Lung microvascular endothelial cell (primary cell): ENCODE measurements at regions not wholly inside any gene's neighbourhood (a gene's known extent, or its start where the extent isn't known, plus 50 kb on each side); places are given as distances from the start of the nearest gene placed in this dataset.
A peak's percentile ranks its signal among the peaks of the same experiment; 100 is the strongest.

Source experiments
- DNase-seq, 2 donors: peaks; one replicate each; pipeline versions ENCODE4 v3.0.0 to v3.0.0-alpha.2; 2010; ENCODE audit warnings: low read depth in 2 of 2

- no peak for DNase-seq
Observed at GRCh38 chr4:22220965-22221364, 272.4 kb upstream of the KCNIP4 start.

GRCh38 chr4:22217480-22217879 lies 268.9 kb upstream of the KCNIP4 start:
- no peak for DNase-seq

GRCh38 chr4:22216278-22216677 lies 267.7 kb upstream of the KCNIP4 start:
- no peak for DNase-seq

- DNase-seq, result no peak
Observed at GRCh38 chr4:22215084-22215483, 266.5 kb upstream of the KCNIP4 start.

- DNase-seq, result no peak
Observed at GRCh38 chr4:22203711-22204011, 255.1 kb upstream of the KCNIP4 start.

GRCh38 chr4:22202975-22203710 lies 254.6 kb upstream of the KCNIP4 start:
- no peak for DNase-seq

- no peak for DNase-seq
Observed at GRCh38 chr4:22202246-22202974, 253.8 kb upstream of the KCNIP4 start.

GRCh38 chr4:22201256-22201655 lies 252.7 kb upstream of the KCNIP4 start:
- no peak for DNase-seq

- no peak for DNase-seq
Observed at GRCh38 chr4:22196551-22196950, 248.0 kb upstream of the KCNIP4 start.

- no peak for DNase-seq
Observed at GRCh38 chr4:22192084-22192511, 243.5 kb upstream of the KCNIP4 start.

GRCh38 chr4:22191565-22191964 lies 243.0 kb upstream of the KCNIP4 start:
- DNase-seq, result no peak

- peak in 1 of 2 donors; percentile 21 for DNase-seq
Observed at GRCh38 chr4:22190855-22191254, 242.3 kb upstream of the KCNIP4 start.

- DNase-seq, result no peak
Observed at GRCh38 chr4:22187203-22187820, 238.7 kb upstream of the KCNIP4 start.

GRCh38 chr4:22181736-22182135 lies 233.2 kb upstream of the KCNIP4 start:
- DNase-seq, result no peak

- peak; percentile 0 to 37 for DNase-seq
Observed at GRCh38 chr4:22179124-22179874, 230.7 kb upstream of the KCNIP4 start.

- DNase-seq, result no peak
Observed at GRCh38 chr4:22174640-22175039, 226.1 kb upstream of the KCNIP4 start.

GRCh38 chr4:22170353-22170752 lies 221.8 kb upstream of the KCNIP4 start:
- DNase-seq, result no peak

- no peak for DNase-seq
Observed at GRCh38 chr4:22167201-22167600, 218.6 kb upstream of the KCNIP4 start.

GRCh38 chr4:22162454-22162853 lies 213.9 kb upstream of the KCNIP4 start:
- no peak for DNase-seq

- DNase-seq, result no peak
Observed at GRCh38 chr4:22130741-22131140, 182.2 kb upstream of the KCNIP4 start.

- peak; percentile 16 to 20 for DNase-seq
Observed at GRCh38 chr4:22129454-22130029, 181.0 kb upstream of the KCNIP4 start.

GRCh38 chr4:22122062-22122461 lies 173.5 kb upstream of the KCNIP4 start:
- no peak for DNase-seq
